ENCODE measurements at regions not wholly inside any gene's neighbourhood (a gene's known extent, or its start where the extent isn't known, plus 50 kb on each side); places are given as distances from the start of the nearest gene placed in this dataset.

DNA sequence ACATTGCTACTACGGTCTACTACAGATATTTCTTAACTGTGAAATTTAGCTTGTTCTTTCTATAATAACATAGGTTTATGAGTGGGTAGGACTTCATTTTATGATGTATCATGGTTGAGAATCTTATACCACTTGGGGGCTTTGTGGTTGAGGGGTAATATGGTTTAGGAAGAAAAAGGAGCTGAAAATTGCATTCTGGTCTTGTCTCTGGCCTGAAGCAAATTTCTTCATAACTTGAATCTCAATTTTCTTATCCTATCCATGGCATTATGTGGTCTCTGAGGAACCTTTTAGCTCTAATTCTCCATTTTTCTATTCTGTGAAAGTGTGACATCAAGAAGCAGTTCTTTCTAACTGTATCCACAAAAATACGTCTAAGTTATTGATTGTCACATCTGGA is 341.0 kb downstream of the SOX2 start:
- H3K4me2 ChIP-seq, result no peak overlapping the region

GRCh38 chr3:182058488-182058887 is 346.8 kb downstream of the SOX2 start:
- no peaks in the 10 kb centered on the region for H3K36me3 ChIP-seq (ENCODE audit: low read depth)

More for the DNA sequence above, 341.0 kb downstream of the SOX2 start:
- H3K4me1 ChIP-seq (replicated peaks; ENCODE audit: insufficient read depth), result peaks cover 7% of the 10 kb centered on the region; the same call in 1 of the 2 replicates
- H3K9me3 ChIP-seq (ENCODE audit: insufficient read depth, low read depth), result 0 out of 2 replicates have a peak, but pooled peaks cover 3% of the 10 kb centered on the region
- H3K36me3 ChIP-seq (ENCODE audit: low read depth), result no peaks in the 10 kb centered on the region
- no peak overlapping the region for H3K4me3 ChIP-seq
- no TSS peak for BruUV-seq (replicated peaks)
- POLR2A ChIA-PET (ENCODE audit: unreplicated experiment), result interaction anchor here (0.6 kb wide), 1 partner anchor 336 kb away, joined by 3 read pairs; no protein-coding TSS in a partner anchor
- H3K9me2 ChIP-seq (ENCODE audit: insufficient read depth), result no peaks in the 10 kb centered on the region
- no peaks in the 10 kb centered on the region for H3K79me2 ChIP-seq (ENCODE audit: low read depth)
- no peak overlapping the region for H2AFZ ChIP-seq
- no peak for DNase-seq
- H3K27ac ChIP-seq, result no peak overlapping the region
- no peaks in the 10 kb centered on the region for H3F3A ChIP-seq (ENCODE audit: insufficient read depth, low read depth)
- intact Hi-C loops (cut with micrococcal nuclease; ENCODE audit: unreplicated experiment), result no loop called here
- no peaks in the 10 kb centered on the region for H3K27me3 ChIP-seq (ENCODE audit: insufficient read depth, low read depth)
- TF ChIP-seq EZH2 (IDR thresholded peaks at IDR 0.05; ENCODE audit: low read depth) (no peak), CTCF (conservative IDR thresholded peaks at IDR 0.05) (no peak)
- CTCF ChIA-PET, result interaction anchor here (0.6 kb wide), 2 partner anchors 351 to 419 kb away, joined by 6 read pairs; no protein-coding TSS in a partner anchor
- no peaks in the 10 kb centered on the region for H4K20me1 ChIP-seq (ENCODE audit: insufficient read depth)

DNA sequence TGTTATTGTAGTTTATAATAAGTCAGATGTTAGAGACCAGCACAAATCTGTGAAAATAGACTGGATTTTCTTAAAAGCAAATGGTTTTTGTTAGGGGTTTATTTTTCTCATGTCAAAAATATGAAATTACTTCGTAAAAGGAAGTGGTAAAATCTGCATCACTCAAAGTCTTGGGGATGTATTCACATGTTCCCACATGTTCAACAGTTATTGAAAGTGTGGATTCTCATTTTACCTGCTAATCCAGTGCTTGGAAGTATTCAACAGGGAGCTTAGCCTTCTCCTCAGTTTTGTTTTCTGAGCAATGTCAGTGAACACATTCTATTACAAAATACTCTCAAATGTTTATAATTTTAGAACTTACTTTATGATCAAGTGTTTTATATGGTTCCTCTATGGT is 352.0 kb downstream of the SOX2 start:
- no peaks in the 10 kb centered on the region for H3K36me3 ChIP-seq (ENCODE audit: low read depth)
- H2AFZ ChIP-seq, result no peak overlapping the region
- H4K20me1 ChIP-seq (ENCODE audit: insufficient read depth), result no peaks in the 10 kb centered on the region
- peaks cover 7% of the 10 kb centered on the region; the same call in 1 of the 2 replicates for H3K9me2 ChIP-seq (ENCODE audit: insufficient read depth)
- no TSS peak for BruUV-seq (replicated peaks)
- no peaks in the 10 kb centered on the region for H3K9me3 ChIP-seq (ENCODE audit: insufficient read depth, low read depth)
- POLR2A ChIA-PET (ENCODE audit: unreplicated experiment), result no interaction called here
- H3K4me3 ChIP-seq, result no peak overlapping the region
- no peaks in the 10 kb centered on the region for H3K79me2 ChIP-seq (ENCODE audit: low read depth)
- H3K4me1 ChIP-seq (replicated peaks; ENCODE audit: insufficient read depth), result no peaks in the 10 kb centered on the region
- H3K27me3 ChIP-seq (ENCODE audit: insufficient read depth, low read depth), result no peaks in the 10 kb centered on the region
- intact Hi-C loops (cut with micrococcal nuclease; ENCODE audit: unreplicated experiment), result no loop called here
- DNase-seq, result no peak
- no peak overlapping the region for H3K27ac ChIP-seq
- H3K4me2 ChIP-seq, result no peak overlapping the region
- CTCF ChIA-PET, result no interaction called here
- no peaks in the 10 kb centered on the region for H3F3A ChIP-seq (ENCODE audit: insufficient read depth, low read depth)
- TF ChIP-seq EZH2 (IDR thresholded peaks at IDR 0.05; ENCODE audit: low read depth) (no peak), CTCF (conservative IDR thresholded peaks at IDR 0.05) (no peak)

More at GRCh38 chr3:182058488-182058887, 346.8 kb downstream of the SOX2 start:
- TF ChIP-seq EZH2 (IDR thresholded peaks at IDR 0.05; ENCODE audit: low read depth) (no peak), CTCF (conservative IDR thresholded peaks at IDR 0.05) (no peak)
- Histone ChIP-seq H4K20me1 (ENCODE audit: insufficient read depth) (no peaks in the 10 kb centered on the region), H2AFZ (no peak overlapping the region), H3K27me3 (ENCODE audit: insufficient read depth, low read depth) (no peaks in the 10 kb centered on the region), H3K79me2 (ENCODE audit: low read depth) (no peaks in the 10 kb centered on the region), H3K9me2 (ENCODE audit: insufficient read depth) (no peaks in the 10 kb centered on the region), H3K27ac (no peak overlapping the region), H3F3A (ENCODE audit: insufficient read depth, low read depth) (no peaks in the 10 kb centered on the region), H3K4me1 (replicated peaks; ENCODE audit: insufficient read depth) (no peaks in the 10 kb centered on the region), H3K4me3 (no peak overlapping the region), H3K9me3 (ENCODE audit: insufficient read depth, low read depth) (no peaks in the 10 kb centered on the region), H3K4me2 (no peak overlapping the region)
- no TSS peak for BruUV-seq (replicated peaks)
- DNase-seq, result no peak
- CTCF ChIA-PET, result no interaction called here
- intact Hi-C loops (cut with micrococcal nuclease; ENCODE audit: unreplicated experiment), result no loop called here
- POLR2A ChIA-PET (ENCODE audit: unreplicated experiment), result no interaction called here

Measured in PC-9 (cell line).